Endothelial cell of umbilical vein (primary cell): ENCODE measurements at regions not wholly inside any gene's neighbourhood (a gene's known extent, or its start where the extent isn't known, plus 50 kb on each side); places are given as distances from the start of the nearest gene placed in this dataset.

Experiments used
- BruUV-seq: library from RNA; stranded (reverse); fragments of 400-500 nt; replicated peaks from 2 replicates; lab custom pipeline; 2021; lab: Mats Ljungman, UMichigan
- CTCF ChIA-PET: fragments of 300-600, 350-600 bp; sonication (Branson Sonifier 250); formaldehyde crosslinking; loops from one replicate; lab custom pipeline; 2021; ENCODE audit warnings: antibody characterized with exemption, inconsistent platforms; lab: Charles Lee
- POLR2A ChIA-PET: fragments of 300-600, 350-600 bp; sonication (Branson Sonifier 250); formaldehyde crosslinking; loops from one replicate; lab custom pipeline; 2021; ENCODE audit warnings: antibody characterized with exemption, inconsistent platforms; lab: Charles Lee
- DNase-seq: peaks from one replicate; pipeline ENCODE4 v3.0.0-alpha.2; 2011; ENCODE audit warnings: low read depth, low spot score
- FAIRE-seq: peaks from 2 replicates; lab custom pipeline; 2011; peaks lifted over from hg19 to GRCh38; lab: Jason Lieb, UNC
- H2AFZ ChIP-seq: 2 replicates; pipeline ENCODE4 v1.6.0; 2012; ENCODE audit warnings: low read depth, low read length, control low read depth, inconsistent platforms
- H3K27ac ChIP-seq: 2 replicates; pipeline ENCODE4 v1.5.1; 2011; ENCODE audit warnings: low read depth, mild to moderate bottlenecking, control low read depth, low read length, moderate library complexity; ENCODE audit not compliant: insufficient read depth
- H3K27me3 ChIP-seq, 2 experiments: 2 replicates each; pipeline versions ENCODE4 v1.6.0 to v1.6.1; 2011; ENCODE audit warnings: low read length in 2 of 2, mixed read lengths in 1 of 2; ENCODE audit not compliant: control insufficient read depth in 2 of 2, insufficient read depth in 2 of 2
- H3K36me3 ChIP-seq, 2 experiments: 2 replicates in 1 of 2; 3 replicates in 1 of 2; pipeline ENCODE4 v1.5.1; 2011; ENCODE audit warnings: low read length in 2 of 2, mild to moderate bottlenecking in 1 of 2, moderate library complexity in 1 of 2; ENCODE audit not compliant: control insufficient read depth in 2 of 2, insufficient read depth in 2 of 2; ENCODE audit errors: extremely low read depth in 1 of 2
- H3K4me1 ChIP-seq: 3 replicates; pipeline ENCODE4 v1.5.1; 2011; ENCODE audit warnings: mild to moderate bottlenecking, low read length; ENCODE audit not compliant: control insufficient read depth, insufficient read depth; ENCODE audit errors: extremely low read depth
- H3K4me2 ChIP-seq: 2 replicates; pipeline ENCODE4 v1.6.1; 2011; ENCODE audit warnings: low read length, control low read depth, mixed read lengths; ENCODE audit not compliant: insufficient read depth
- H3K4me3 ChIP-seq, 3 experiments: fragments of 200-600 bp in 1 of 3; sonication (generic), shearing (Covaris generic) in 1 of 3; replicated peaks in 1 of 3; 2 replicates each; pipeline ENCODE4 v1.5.1; 2011 to 2016; ENCODE audit warnings: control low read depth in 3 of 3, low read length in 3 of 3, mild to moderate bottlenecking in 2 of 3, inconsistent platforms in 1 of 3, low read depth in 1 of 3, moderate library complexity in 1 of 3; ENCODE audit not compliant: insufficient read depth in 1 of 3
- H3K79me2 ChIP-seq: 2 replicates; pipeline ENCODE4 v1.6.0; 2012; ENCODE audit warnings: low read length, inconsistent platforms; ENCODE audit not compliant: control insufficient read depth, insufficient read depth
- H3K9ac ChIP-seq: replicated peaks from 2 replicates; pipeline ENCODE3; 2011; ENCODE audit warnings: low read length, control low read depth; ENCODE audit not compliant: insufficient read depth; ENCODE audit errors: extremely low read depth
- H3K9me1 ChIP-seq: replicated peaks from 3 replicates; pipeline ENCODE4 v1.6.0; 2011; ENCODE audit warnings: mild to moderate bottlenecking, low read length; ENCODE audit not compliant: control insufficient read depth, insufficient read depth; ENCODE audit errors: extremely low read depth
- H3K9me3 ChIP-seq: replicated peaks from 2 replicates; pipeline ENCODE4 v1.5.1; 2012; ENCODE audit warnings: low read length, inconsistent platforms; ENCODE audit not compliant: control insufficient read depth, insufficient read depth
- H4K20me1 ChIP-seq: replicated peaks from 2 replicates; pipeline ENCODE3; 2011; ENCODE audit warnings: mild to moderate bottlenecking, low read length; ENCODE audit not compliant: control insufficient read depth, insufficient read depth; ENCODE audit errors: extremely low read depth
- EZH2 ChIP-seq: IDR thresholded peaks from 2 replicates; pipeline ENCODE4 v1.6.1; 2012; ENCODE audit warnings: borderline replicate concordance, low read depth, mild to moderate bottlenecking, moderate library complexity, low read length, inconsistent platforms; ENCODE audit not compliant: severe bottlenecking
- FOS ChIP-seq: IDR thresholded peaks from 2 replicates; pipeline ENCODE4 v1.6.1; 2011; ENCODE audit warnings: mild to moderate bottlenecking, low read length, moderate library complexity, borderline replicate concordance; ENCODE audit not compliant: insufficient read depth
- GATA2 ChIP-seq: IDR thresholded peaks from 2 replicates; pipeline ENCODE4 v1.7.0; 2011; ENCODE audit warnings: low read depth, mild to moderate bottlenecking, moderate library complexity, mixed read lengths, low read length; ENCODE audit not compliant: insufficient read length, insufficient read depth
- JUN ChIP-seq: IDR thresholded peaks from 2 replicates; pipeline ENCODE4 v1.6.1; 2011; ENCODE audit warnings: borderline replicate concordance, low read depth; ENCODE audit not compliant: insufficient read length, insufficient read depth
- MYC ChIP-seq: IDR thresholded peaks from one replicate; pipeline ENCODE4 v1.6.1; 2011; ENCODE audit warnings: mild to moderate bottlenecking, low read depth, low read length
- POLR2A ChIP-seq: IDR thresholded peaks from 2 replicates; pipeline ENCODE4 v1.6.1; 2012; ENCODE audit warnings: low read depth, mild to moderate bottlenecking, control low read depth, low read length
- POLR2AphosphoS5 ChIP-seq: IDR thresholded peaks from 2 replicates; pipeline ENCODE4 v1.6.1; 2012; ENCODE audit warnings: low read depth, mild to moderate bottlenecking, control low read depth, low read length, moderate library complexity; ENCODE audit not compliant: insufficient read depth
- dilution Hi-C: fragments of 300-500 bp; cut with MboI; formaldehyde crosslinking; loops from one replicate; pipeline ENCODE4 v1.15.0; 2019; ENCODE audit warnings: low sequenced_read_pairs; ENCODE audit not compliant: extremely low pct_ligation_motif_present
- intact Hi-C: fragments of 100-400 bp; cut with micrococcal nuclease; formaldehyde crosslinking; loops from one replicate; pipeline ENCODE4 v1.10.0; 2022
- TF ChIP-seq, protein P1 (sequence below): IDR thresholded peaks from 2 replicates; pipeline ENCODE4 v1.6.1; 2011; ENCODE audit not compliant: insufficient read depth, insufficient read length
- TF ChIP-seq, protein P2 (sequence below), 2 donors: IDR thresholded peaks; 1 replicate in 1 of 2; 2 replicates in 1 of 2; pipeline ENCODE4 v1.5.1; 2011; ENCODE audit warnings: low read length in 2 of 2, mild to moderate bottlenecking in 2 of 2, moderate library complexity in 2 of 2, control low read depth in 1 of 2, inconsistent platforms in 1 of 2, low read depth in 1 of 2; ENCODE audit not compliant: insufficient read depth in 1 of 2; ENCODE audit errors: extremely low read depth in 1 of 2

DNA sequence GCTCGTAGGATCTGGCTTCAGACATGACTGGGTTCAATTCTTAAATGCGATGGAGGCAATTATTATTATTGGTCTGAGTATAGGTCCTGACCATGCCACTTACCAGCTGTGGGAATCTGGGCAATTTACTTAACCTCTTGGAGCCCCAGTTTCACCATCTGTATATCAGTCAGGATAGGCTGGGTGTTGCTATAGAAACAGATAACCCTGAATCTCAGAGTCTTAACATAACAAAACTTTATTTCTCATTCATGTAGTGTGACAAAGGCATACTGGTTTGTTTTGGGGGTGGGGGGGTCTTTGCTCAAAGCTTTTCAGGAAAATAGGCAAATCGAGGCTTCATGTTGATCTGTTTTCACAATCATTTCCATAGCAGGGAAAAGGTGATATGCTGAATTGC, 199.6 kb upstream of the SRRM4 start:
- dilution Hi-C loops (no loop called here), intact Hi-C loops (no loop called here)
- no peak for TF ChIP-seq EZH2
- TF ChIP-seq JUN = no peak
- TF ChIP-seq, protein P1, sequence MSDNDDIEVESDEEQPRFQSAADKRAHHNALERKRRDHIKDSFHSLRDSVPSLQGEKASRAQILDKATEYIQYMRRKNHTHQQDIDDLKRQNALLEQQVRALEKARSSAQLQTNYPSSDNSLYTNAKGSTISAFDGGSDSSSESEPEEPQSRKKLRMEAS = no peak
- no peak for TF ChIP-seq MYC
- no peak for TF ChIP-seq POLR2AphosphoS5
- no peak for TF ChIP-seq GATA2
- TF ChIP-seq FOS = no peak
- TF ChIP-seq, protein P2, sequence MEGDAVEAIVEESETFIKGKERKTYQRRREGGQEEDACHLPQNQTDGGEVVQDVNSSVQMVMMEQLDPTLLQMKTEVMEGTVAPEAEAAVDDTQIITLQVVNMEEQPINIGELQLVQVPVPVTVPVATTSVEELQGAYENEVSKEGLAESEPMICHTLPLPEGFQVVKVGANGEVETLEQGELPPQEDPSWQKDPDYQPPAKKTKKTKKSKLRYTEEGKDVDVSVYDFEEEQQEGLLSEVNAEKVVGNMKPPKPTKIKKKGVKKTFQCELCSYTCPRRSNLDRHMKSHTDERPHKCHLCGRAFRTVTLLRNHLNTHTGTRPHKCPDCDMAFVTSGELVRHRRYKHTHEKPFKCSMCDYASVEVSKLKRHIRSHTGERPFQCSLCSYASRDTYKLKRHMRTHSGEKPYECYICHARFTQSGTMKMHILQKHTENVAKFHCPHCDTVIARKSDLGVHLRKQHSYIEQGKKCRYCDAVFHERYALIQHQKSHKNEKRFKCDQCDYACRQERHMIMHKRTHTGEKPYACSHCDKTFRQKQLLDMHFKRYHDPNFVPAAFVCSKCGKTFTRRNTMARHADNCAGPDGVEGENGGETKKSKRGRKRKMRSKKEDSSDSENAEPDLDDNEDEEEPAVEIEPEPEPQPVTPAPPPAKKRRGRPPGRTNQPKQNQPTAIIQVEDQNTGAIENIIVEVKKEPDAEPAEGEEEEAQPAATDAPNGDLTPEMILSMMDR (IDR thresholded peaks at IDR 0.05; ENCODE audit: extremely low read depth in 1 of 2, insufficient read depth in 1 of 2, low read depth in 1 of 2, low read length in 2 of 2) = no peak
- TF ChIP-seq POLR2A = no peak
- ChIA-PET POLR2A (no interaction called here), CTCF (no interaction called here)
- Histone ChIP-seq H3K27me3 (no peaks in the 10 kb centered on the region), H3K4me1 (no peaks in the 10 kb centered on the region), H3K79me2 (no peaks in the 10 kb centered on the region), H2AFZ (no peak overlapping the region), H3K9ac (no peak overlapping the region), H3K4me3 (no peak overlapping the region), H3K36me3 (no peaks in the 10 kb centered on the region), H4K20me1 (no peaks in the 10 kb centered on the region), H3K9me1 (no peaks in the 10 kb centered on the region), H3K9me3 (peaks cover 3% of the 10 kb centered on the region), H3K27ac (no peak overlapping the region), H3K4me2 (no peak overlapping the region)
- FAIRE-seq (no peak), DNase-seq (no peak)
- no TSS peak for BruUV-seq
